WTC11 (cell line): ENCODE measurements at regions not wholly inside any gene's neighbourhood (a gene's known extent, or its start where the extent isn't known, plus 50 kb on each side); places are given as distances from the start of the nearest gene placed in this dataset.

ENCODE experiments used
- ATAC-seq: fragments of 200-7000 bp; cut with Tn5 transposase; 2 replicates; pipeline ENCODE4 v1.10.0; 2021; ENCODE audit warnings: mild to moderate bottlenecking, moderate library complexity
- CTCF ChIA-PET: fragments of 300-600 bp; sonication (Branson Sonifier 250); formaldehyde crosslinking; loops from one replicate; lab custom pipeline; 2021; ENCODE audit warnings: antibody characterized with exemption; lab: Charles Lee
- POLR2A ChIA-PET: fragments of 350-600 bp; sonication (Branson Sonifier 250); formaldehyde crosslinking; loops from one replicate; lab custom pipeline; 2021; ENCODE audit warnings: antibody characterized with exemption; lab: Charles Lee
- DNase-seq: peaks from one replicate; pipeline ENCODE4 v3.0.0; 2021; ENCODE audit warnings: low spot score
- H3K27ac Mint-ChIP-seq: 2 replicates; pipeline ENCODE4 v1.8.0; 2021; ENCODE audit warnings: mixed read lengths
- H3K27me3 Mint-ChIP-seq: 2 replicates; pipeline ENCODE4 v1.8.0; 2021; ENCODE audit warnings: low read depth, mild to moderate bottlenecking, moderate library complexity, mixed read lengths
- H3K36me3 Mint-ChIP-seq: 2 replicates; pipeline ENCODE4 v1.8.0; 2021; ENCODE audit warnings: mixed read lengths
- H3K4me1 Mint-ChIP-seq: 2 replicates; pipeline ENCODE4 v1.8.0; 2022; ENCODE audit warnings: mixed read lengths
- H3K4me3 Mint-ChIP-seq: 2 replicates; pipeline ENCODE4 v1.8.0; 2021; ENCODE audit warnings: mild to moderate bottlenecking, moderate library complexity, mixed read lengths
- H3K9me3 Mint-ChIP-seq: 2 replicates; pipeline ENCODE4 v1.8.0; 2021; ENCODE audit warnings: mixed read lengths
- AFF4 ChIP-seq: sonication (generic); formaldehyde crosslinking; IDR thresholded peaks from 2 replicates; pipeline ENCODE4 v1.8.1; 2023; ENCODE audit warnings: mild to moderate bottlenecking, missing genetic modification reagents, borderline replicate concordance
- AR ChIP-seq: fragments of 250-450 bp; sonication (Bioruptor Pico); IDR thresholded peaks from 2 replicates; pipeline ENCODE4 v1.9.0; 2021; ENCODE audit warnings: mild to moderate bottlenecking
- ARID4B ChIP-seq: sonication (generic); formaldehyde crosslinking; IDR thresholded peaks from 2 replicates; pipeline ENCODE4 v1.8.0; 2023; ENCODE audit warnings: missing genetic modification reagents, mild to moderate bottlenecking, borderline replicate concordance
- E2F5 ChIP-seq: sonication (generic); formaldehyde crosslinking; IDR thresholded peaks from 2 replicates; pipeline ENCODE4 v1.8.1; 2022; ENCODE audit warnings: mild to moderate bottlenecking, moderate library complexity, missing genetic modification reagents
- ETV6 ChIP-seq: sonication (generic); formaldehyde crosslinking; IDR thresholded peaks from 2 replicates; pipeline ENCODE4 v1.8.1; 2022; ENCODE audit warnings: mild to moderate bottlenecking, missing genetic modification reagents
- FOXK1 ChIP-seq: sonication (generic); formaldehyde crosslinking; IDR thresholded peaks from 2 replicates; pipeline ENCODE4 v1.8.0; 2022; ENCODE audit warnings: mild to moderate bottlenecking, moderate library complexity, missing genetic modification reagents
- GABPB1 ChIP-seq: sonication (generic); formaldehyde crosslinking; IDR thresholded peaks from 2 replicates; pipeline ENCODE4 v1.8.1; 2023; ENCODE audit warnings: mild to moderate bottlenecking, missing genetic modification reagents
- GRHL2 ChIP-seq: fragments of 250-450 bp; sonication (Bioruptor Pico); IDR thresholded peaks from 2 replicates; pipeline ENCODE4 v1.8.0; 2022; ENCODE audit warnings: mild to moderate bottlenecking, moderate library complexity; ENCODE audit not compliant: insufficient replicate concordance, severe bottlenecking
- NR3C1 ChIP-seq: sonication (generic); formaldehyde crosslinking; conservative IDR thresholded peaks from 2 replicates; pipeline ENCODE4 v1.8.1; 2023; ENCODE audit warnings: low read depth, mild to moderate bottlenecking, missing genetic modification reagents
- SMAD4 ChIP-seq: sonication (generic); formaldehyde crosslinking; IDR thresholded peaks from 2 replicates; pipeline ENCODE4 v1.8.0; 2022; ENCODE audit warnings: mild to moderate bottlenecking, missing genetic modification reagents
- SOX15 ChIP-seq: fragments of 250-450 bp; sonication (Bioruptor Pico); IDR thresholded peaks from 2 replicates; pipeline ENCODE4 v1.9.0; 2021; ENCODE audit warnings: mild to moderate bottlenecking
- SP1 ChIP-seq: sonication (generic); formaldehyde crosslinking; conservative IDR thresholded peaks from 2 replicates; pipeline ENCODE4 v1.8.1; 2022; ENCODE audit warnings: missing genetic modification reagents
- USF1 ChIP-seq: sonication (generic); formaldehyde crosslinking; IDR thresholded peaks from 2 replicates; pipeline ENCODE4 v1.8.0; 2022; ENCODE audit warnings: mild to moderate bottlenecking, missing genetic modification reagents
- ZNF219 ChIP-seq: sonication (generic); formaldehyde crosslinking; IDR thresholded peaks from 2 replicates; pipeline ENCODE4 v1.8.0; 2023; ENCODE audit warnings: missing genetic modification reagents, mild to moderate bottlenecking, borderline replicate concordance
- ZNF263 ChIP-seq: sonication (generic); formaldehyde crosslinking; IDR thresholded peaks from 2 replicates; pipeline ENCODE4 v1.8.1; 2022; ENCODE audit warnings: low read depth, mild to moderate bottlenecking, moderate library complexity, missing genetic modification reagents
- ZNF281 ChIP-seq: sonication (generic); formaldehyde crosslinking; IDR thresholded peaks from 2 replicates; pipeline ENCODE4 v1.8.0; 2023; ENCODE audit warnings: mild to moderate bottlenecking, missing genetic modification reagents
- ZNF317 ChIP-seq: sonication (generic); formaldehyde crosslinking; IDR thresholded peaks from 2 replicates; pipeline ENCODE4 v1.8.1; 2023; ENCODE audit warnings: low read depth, mild to moderate bottlenecking, moderate library complexity, missing genetic modification reagents, borderline replicate concordance
- ZNF396 ChIP-seq: fragments of 250-450 bp; sonication (Bioruptor Pico); IDR thresholded peaks from 2 replicates; pipeline ENCODE4 v1.8.0; 2021; ENCODE audit warnings: mild to moderate bottlenecking, moderate library complexity, borderline replicate concordance
- ZNF425 ChIP-seq: fragments of 250-450 bp; sonication (Bioruptor Pico); conservative IDR thresholded peaks from 2 replicates; pipeline ENCODE4 v1.9.0; 2021; ENCODE audit warnings: mild to moderate bottlenecking

- no peak for TF ChIP-seq ZNF263 (CRISPR knock-in tag)
- no peak for TF ChIP-seq FOXK1 (CRISPR knock-in tag)
- TF ChIP-seq ETV6 (CRISPR knock-in tag) = no peak
- TF ChIP-seq E2F5 (CRISPR knock-in tag) = no peak
These were observed 331.8 kb downstream of the TEX13C start (continued) for GRCh38 chrX:125651426-125651825.

GRCh38 chrX:125654501-125654900 is 334.8 kb downstream of the TEX13C start:
- H3K4me1 Mint-ChIP-seq = no peaks in the 10 kb centered on the region
- H3K9me3 Mint-ChIP-seq = peaks cover 8% of the 10 kb centered on the region
- ChIA-PET CTCF (no interaction called here), POLR2A (no interaction called here)
- H3K4me3 Mint-ChIP-seq = no peak overlapping the region
- no peak for ATAC-seq
- H3K27me3 Mint-ChIP-seq = no peaks in the 10 kb centered on the region
- H3K36me3 Mint-ChIP-seq = no peaks in the 10 kb centered on the region; the same call in 1 of the 2 replicates
- DNase-seq = no peak
- H3K27ac Mint-ChIP-seq = no peak overlapping the region
- TF ChIP-seq GRHL2 (CRISPR knock-in tag) = no peak
- no peak for TF ChIP-seq ZNF317 (CRISPR knock-in tag)
- TF ChIP-seq NR3C1 = no peak
- no peak for TF ChIP-seq USF1 (CRISPR knock-in tag)
- no peak for TF ChIP-seq ZNF219 (CRISPR knock-in tag)
- TF ChIP-seq SOX15 = no peak
- no peak for TF ChIP-seq ZNF396
- no peak for TF ChIP-seq GABPB1 (CRISPR knock-in tag)
- no peak for TF ChIP-seq SP1 (CRISPR knock-in tag)
- TF ChIP-seq ZNF281 (CRISPR knock-in tag) = no peak
- TF ChIP-seq AR (CRISPR knock-in tag) = no peak
- no peak for TF ChIP-seq ZNF425 (CRISPR knock-in tag)
- no peak for TF ChIP-seq AFF4 (CRISPR knock-in tag)
- no peak for TF ChIP-seq ARID4B (CRISPR knock-in tag)
- no peak for TF ChIP-seq SMAD4 (CRISPR knock-in tag)
